HG03066 (cell line): ENCODE measurements at regions not wholly inside any gene's neighbourhood (a gene's known extent, or its start where the extent isn't known, plus 50 kb on each side); places are given as distances from the start of the nearest gene placed in this dataset.

ENCODE experiments used
- ATAC-seq: cut with Tn5 transposase; IDR thresholded peaks from one replicate; pipeline ENCODE4 v1.9.1; 2021; ENCODE audit warnings: low read depth; ENCODE audit not compliant: unreplicated experiment

GRCh38 chr9:26426551-26427131 lies 466.0 kb downstream of the CAAP1 start:
- no peak for ATAC-seq

- ATAC-seq: no peak
These were observed 474.1 kb downstream of the CAAP1 start for GRCh38 chr9:26418480-26418879.

GRCh38 chr9:26415528-26415927 lies 477.1 kb downstream of the CAAP1 start:
- ATAC-seq: no peak

- ATAC-seq: no peak
These were observed 479.0 kb downstream of the CAAP1 start for GRCh38 chr9:26413611-26414010.

GRCh38 chr9:26412446-26412845 lies 480.2 kb downstream of the CAAP1 start:
- no peak for ATAC-seq

- ATAC-seq: no peak
These were observed 485.9 kb downstream of the CAAP1 start for GRCh38 chr9:26406676-26407075.

- ATAC-seq: no peak
These were observed 493.0 kb downstream of the CAAP1 start for GRCh38 chr9:26399556-26399955.

- no peak for ATAC-seq
These were observed 498.6 kb downstream of the CAAP1 start for GRCh38 chr9:26394025-26394424.

GRCh38 chr9:26392639-26393038 lies 500.0 kb downstream of the CAAP1 start:
- no peak for ATAC-seq

GRCh38 chr9:26391036-26391435 lies 501.6 kb downstream of the CAAP1 start:
- ATAC-seq: no peak

- ATAC-seq: no peak
These were observed 517.2 kb downstream of the CAAP1 start for GRCh38 chr9:26375448-26375847.

- ATAC-seq: no peak
These were observed 519.0 kb downstream of the CAAP1 start for GRCh38 chr9:26373616-26374015.

GRCh38 chr9:26371236-26371635 lies 521.4 kb downstream of the CAAP1 start:
- no peak for ATAC-seq

- no peak for ATAC-seq
These were observed 523.5 kb downstream of the CAAP1 start for GRCh38 chr9:26369093-26369492.

GRCh38 chr9:26368241-26368640 lies 524.4 kb downstream of the CAAP1 start:
- ATAC-seq: no peak

GRCh38 chr9:26361010-26361409 lies 531.6 kb downstream of the CAAP1 start:
- ATAC-seq: no peak

GRCh38 chr9:26358836-26359235 lies 533.8 kb downstream of the CAAP1 start:
- ATAC-seq: no peak

GRCh38 chr9:26357803-26358344 lies 534.7 kb downstream of the CAAP1 start:
- ATAC-seq: no peak

- no peak for ATAC-seq
These were observed 536.1 kb downstream of the CAAP1 start for GRCh38 chr9:26356491-26356890.

- ATAC-seq: no peak
These were observed 545.6 kb downstream of the CAAP1 start for GRCh38 chr9:26346942-26347477.

GRCh38 chr9:26341545-26341944 lies 551.1 kb downstream of the CAAP1 start:
- ATAC-seq: no peak

GRCh38 chr9:26339796-26340195 lies 552.8 kb downstream of the CAAP1 start:
- no peak for ATAC-seq

- no peak for ATAC-seq
These were observed 557.5 kb downstream of the CAAP1 start for GRCh38 chr9:26335116-26335515.
